ENCODE measurements at regions not wholly inside any gene's neighbourhood (a gene's known extent, or its start where the extent isn't known, plus 50 kb on each side); places are given as distances from the start of the nearest gene placed in this dataset.

DNA sequence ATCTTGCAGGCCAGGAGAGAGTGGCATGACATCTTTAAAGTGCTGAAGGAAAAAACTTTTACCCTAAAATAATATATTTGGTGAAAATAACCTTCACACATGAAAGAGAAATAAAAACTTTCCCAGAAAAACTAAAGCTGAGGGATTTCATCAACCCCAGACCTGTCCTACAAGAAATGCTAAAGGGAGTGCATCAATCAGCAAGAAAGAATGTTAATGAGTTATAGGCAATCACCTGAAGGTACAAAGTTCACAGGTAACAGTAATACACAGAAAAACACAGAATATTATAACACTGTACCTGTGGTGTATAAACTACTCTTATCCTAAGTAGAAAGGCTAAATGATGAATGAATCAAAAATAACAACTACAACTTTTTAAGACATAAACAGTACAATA lies 249.2 kb upstream of the PKN2 start:
- Histone ChIP-seq H3K27ac (ENCODE audit: low read depth in 1 of 2, low read length in 2 of 2) (no peak overlapping the region), H3K9me3 (ENCODE audit: control insufficient read depth in 1 of 2, insufficient read depth in 1 of 2, low read length in 2 of 2) (peaks cover 0 to 8% of the 10 kb centered on the region in 2 experiments), H3K27me3 (ENCODE audit: control insufficient read depth in 1 of 2, insufficient read depth in 2 of 2, low read length in 2 of 2) (no peaks in the 10 kb centered on the region), H3K36me3 (ENCODE audit: insufficient read depth, low read length) (no peaks in the 10 kb centered on the region), H3K4me1 (ENCODE audit: insufficient read depth, low read length) (no peaks in the 10 kb centered on the region), H3K4me3 (ENCODE audit: low read length) (no peak overlapping the region)
- H3K27ac Mint-ChIP-seq: no peak overlapping the region
- no peaks in the 10 kb centered on the region for H3K4me1 Mint-ChIP-seq (ENCODE audit: low read depth)
- CTCF ChIA-PET: no interaction called here
- no peaks in the 10 kb centered on the region for H3K27me3 Mint-ChIP-seq
- DNase-seq (no peak), ATAC-seq (ENCODE audit: poor library complexity) (no peak)
- H3K9me3 Mint-ChIP-seq: peaks cover 20% of the 10 kb centered on the region
- intact Hi-C loops (cut with DNase I, micrococcal nuclease): no loop called here
- TF ChIP-seq CTCF (IDR thresholded peaks at IDR 0.05): no peak
- POLR2A ChIA-PET: no interaction called here
- no peaks in the 10 kb centered on the region for H3K36me3 Mint-ChIP-seq (ENCODE audit: low read depth)
- H3K4me3 Mint-ChIP-seq: no peak overlapping the region

DNA sequence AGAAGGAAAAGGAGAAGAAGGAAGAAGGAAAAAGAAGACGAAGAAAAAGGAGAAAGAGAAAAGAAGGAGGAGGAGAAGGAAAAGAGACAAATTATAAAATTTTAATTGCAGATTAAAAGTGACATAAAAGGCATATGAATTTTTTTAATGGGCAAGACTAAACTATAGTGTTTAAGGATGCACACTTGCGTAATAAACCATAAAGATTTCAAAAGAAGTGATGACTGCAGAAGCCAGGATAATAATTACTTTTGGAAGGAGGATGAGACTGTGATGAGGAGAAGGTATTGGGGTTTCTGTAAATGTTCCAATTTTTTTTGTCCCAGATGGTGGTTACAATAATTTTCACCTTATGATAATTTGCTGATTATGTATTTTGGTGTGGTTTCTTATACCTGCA lies 243.1 kb upstream of the PKN2 start:
- no peak overlapping the region for H3K27ac Mint-ChIP-seq
- Histone ChIP-seq H3K4me1 (ENCODE audit: insufficient read depth, low read length) (no peaks in the 10 kb centered on the region), H3K4me3 (ENCODE audit: low read length) (no peak overlapping the region), H3K36me3 (ENCODE audit: insufficient read depth, low read length) (no peaks in the 10 kb centered on the region), H3K27ac (ENCODE audit: low read depth in 1 of 2, low read length in 2 of 2) (no peak overlapping the region), H3K9me3 (ENCODE audit: control insufficient read depth in 1 of 2, insufficient read depth in 1 of 2, low read length in 2 of 2) (no peaks in the 10 kb centered on the region), H3K27me3 (ENCODE audit: control insufficient read depth in 1 of 2, insufficient read depth in 2 of 2, low read length in 2 of 2) (no peaks in the 10 kb centered on the region)
- CTCF ChIA-PET: no interaction called here
- no peak overlapping the region for H3K4me3 Mint-ChIP-seq
- H3K9me3 Mint-ChIP-seq: peaks cover 15% of the 10 kb centered on the region
- intact Hi-C loops (cut with DNase I, micrococcal nuclease): no loop called here
- POLR2A ChIA-PET: no interaction called here
- no peak for ATAC-seq (ENCODE audit: poor library complexity)
- no peak for DNase-seq
- no peaks in the 10 kb centered on the region for H3K36me3 Mint-ChIP-seq (ENCODE audit: low read depth)
- no peaks in the 10 kb centered on the region for H3K4me1 Mint-ChIP-seq (ENCODE audit: low read depth)
- no peak for TF ChIP-seq CTCF (IDR thresholded peaks at IDR 0.05)
- H3K27me3 Mint-ChIP-seq: no peaks in the 10 kb centered on the region

DNA sequence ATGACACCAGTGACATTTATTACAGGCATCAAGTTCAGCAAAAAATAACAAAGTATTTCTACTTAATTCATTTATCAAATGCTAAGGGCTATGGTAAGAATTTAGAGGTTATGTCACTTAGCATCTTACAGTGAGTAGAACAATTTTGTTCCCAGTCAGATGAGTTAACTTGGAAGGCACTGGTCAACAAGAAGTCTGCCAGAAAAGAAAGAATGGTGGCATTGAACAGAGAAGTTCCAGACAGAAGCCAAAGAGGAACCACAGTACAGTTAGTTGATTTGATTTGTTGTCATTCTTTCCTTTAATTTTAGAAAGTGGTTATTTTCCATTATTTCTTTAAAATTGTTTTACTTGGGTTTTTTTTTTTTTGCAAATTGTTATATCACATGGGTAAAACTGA lies 232.2 kb upstream of the PKN2 start:
- DNase-seq (no peak), ATAC-seq (ENCODE audit: poor library complexity) (no peak)
- TF ChIP-seq CTCF (IDR thresholded peaks at IDR 0.05): no peak
- intact Hi-C loops (cut with DNase I, micrococcal nuclease): no loop called here
- POLR2A ChIA-PET: no interaction called here
- no peaks in the 10 kb centered on the region for H3K9me3 ChIP-seq (ENCODE audit: control insufficient read depth in 1 of 2, insufficient read depth in 1 of 2, low read length in 2 of 2)
- H3K27me3 ChIP-seq (ENCODE audit: control insufficient read depth in 1 of 2, insufficient read depth in 2 of 2, low read length in 2 of 2): no peaks in the 10 kb centered on the region
- no peaks in the 10 kb centered on the region for H3K36me3 ChIP-seq (ENCODE audit: insufficient read depth, low read length)
- Mint-ChIP-seq H3K36me3 (ENCODE audit: low read depth) (no peaks in the 10 kb centered on the region), H3K4me3 (no peak overlapping the region), H3K9me3 (peaks cover 9% of the 10 kb centered on the region), H3K4me1 (ENCODE audit: low read depth) (no peaks in the 10 kb centered on the region), H3K27ac (no peak overlapping the region), H3K27me3 (no peaks in the 10 kb centered on the region)
- no peak overlapping the region for H3K4me3 ChIP-seq (ENCODE audit: low read length)
- H3K4me1 ChIP-seq (ENCODE audit: insufficient read depth, low read length): no peaks in the 10 kb centered on the region
- H3K27ac ChIP-seq (ENCODE audit: low read depth in 1 of 2, low read length in 2 of 2): no peak overlapping the region
- CTCF ChIA-PET: no interaction called here

Measured in CD4-positive, alpha-beta T cell (primary cell).